Panc1 (cell line): ENCODE measurements at regions not wholly inside any gene's neighbourhood (a gene's known extent, or its start where the extent isn't known, plus 50 kb on each side); places are given as distances from the start of the nearest gene placed in this dataset.
A peak's percentile ranks its signal among the peaks of the same experiment; 100 is the strongest.

Experiments
- ATAC-seq: fragments of 200-7000 bp; cut with Tn5 transposase; 2 replicates; pipeline ENCODE4 v1.9.1; 2020; ENCODE audit warnings: mild to moderate bottlenecking, moderate library complexity
- BruUV-seq: library from RNA; stranded (reverse); fragments of 400-500 nt; replicated peaks from 2 replicates; lab custom pipeline; 2021; lab: Mats Ljungman, UMichigan
- CTCF ChIA-PET: fragments of 300-600 bp; sonication (Branson Sonifier 250); formaldehyde crosslinking; loops from one replicate; lab custom pipeline; 2022; ENCODE audit warnings: antibody characterized with exemption; lab: Charles Lee
- POLR2A ChIA-PET: fragments of 300-600 bp; sonication (Branson Sonifier 250); formaldehyde crosslinking; loops from one replicate; lab custom pipeline; 2022; ENCODE audit warnings: antibody characterized with exemption; lab: Charles Lee
- DNase-seq: peaks from one replicate; pipeline ENCODE4 v3.0.0-alpha.2; 2010; ENCODE audit warnings: low read depth, low spot score
- H3K27ac ChIP-seq: 2 replicates; pipeline ENCODE4 v1.5.1; 2011; ENCODE audit warnings: mild to moderate bottlenecking, low read length, inconsistent platforms
- H3K27me3 ChIP-seq: fragments of 200-500 bp; sonication (Bioruptor generic); 2 replicates; pipeline ENCODE4 v1.6.0; 2014; ENCODE audit warnings: low read length, inconsistent platforms; ENCODE audit not compliant: control insufficient read depth, insufficient read depth
- H3K36me3 ChIP-seq: fragments of 200-500 bp; sonication (Bioruptor generic); 2 replicates; pipeline ENCODE4 v1.5.1; 2014; ENCODE audit warnings: inconsistent platforms, mild to moderate bottlenecking, low read length, moderate library complexity; ENCODE audit not compliant: control insufficient read depth, insufficient read depth
- H3K4me1 ChIP-seq: 2 replicates; pipeline ENCODE4 v1.5.1; 2011; ENCODE audit warnings: inconsistent platforms, mild to moderate bottlenecking, low read length, moderate library complexity; ENCODE audit not compliant: control insufficient read depth, insufficient read depth
- H3K4me3 ChIP-seq, 2 experiments: 2 replicates each; pipeline ENCODE4 v1.5.1; 2011 to 2012; ENCODE audit warnings: low read depth in 2 of 2, low read length in 2 of 2, mild to moderate bottlenecking in 2 of 2, inconsistent platforms in 1 of 2, moderate library complexity in 1 of 2
- H3K9me3 ChIP-seq: fragments of 200-500 bp; sonication (Bioruptor generic); 2 replicates; pipeline ENCODE4 v1.5.1; 2014; ENCODE audit warnings: low read depth, mild to moderate bottlenecking, inconsistent platforms, low read length, moderate library complexity; ENCODE audit not compliant: control insufficient read depth, insufficient read depth
- POLR2AphosphoS5 ChIP-seq: IDR thresholded peaks from 2 replicates; pipeline ENCODE4 v1.6.1; 2012; ENCODE audit warnings: mild to moderate bottlenecking, low read depth, low read length, moderate library complexity
- TCF7L2 ChIP-seq: IDR thresholded peaks from 2 replicates; pipeline ENCODE4 v1.6.1; 2011; ENCODE audit warnings: mild to moderate bottlenecking, low read depth, low read length, inconsistent platforms
- in situ Hi-C: cut with HindIII; loops from 2 replicates; pipeline ENCODE4 v1.10.0; 2016; ENCODE audit warnings: low sequenced_read_pairs, low pct_unique_long_range_greater_than_20kb
- intact Hi-C: fragments of 100-400 bp; cut with micrococcal nuclease; formaldehyde crosslinking; loops from one replicate; pipeline ENCODE4 v1.10.0; 2022; ENCODE audit not compliant: unreplicated experiment
- TF ChIP-seq, protein P1 (sequence below), 2 experiments: IDR thresholded peaks; 2 replicates each; pipeline ENCODE4 v1.6.1; 2011 to 2012; ENCODE audit warnings: low read depth in 2 of 2, control low read depth in 1 of 2, low read length in 1 of 2, mild to moderate bottlenecking in 1 of 2, moderate library complexity in 1 of 2; ENCODE audit not compliant: insufficient read depth in 1 of 2
- TF ChIP-seq, protein P2 (sequence below): fragments of 450-650 bp; IDR thresholded peaks from 2 replicates; pipeline ENCODE4 v1.5.1; 2017; ENCODE audit warnings: mild to moderate bottlenecking

GRCh38 chr12:130013771-130014484 lies 110.1 kb upstream of the TMEM132D start:
- no peaks in the 10 kb centered on the region for H3K4me1 ChIP-seq
- H3K9me3 ChIP-seq, result no peaks in the 10 kb centered on the region
- DNase-seq, result peak; percentile 35
- TF ChIP-seq, protein P1, sequence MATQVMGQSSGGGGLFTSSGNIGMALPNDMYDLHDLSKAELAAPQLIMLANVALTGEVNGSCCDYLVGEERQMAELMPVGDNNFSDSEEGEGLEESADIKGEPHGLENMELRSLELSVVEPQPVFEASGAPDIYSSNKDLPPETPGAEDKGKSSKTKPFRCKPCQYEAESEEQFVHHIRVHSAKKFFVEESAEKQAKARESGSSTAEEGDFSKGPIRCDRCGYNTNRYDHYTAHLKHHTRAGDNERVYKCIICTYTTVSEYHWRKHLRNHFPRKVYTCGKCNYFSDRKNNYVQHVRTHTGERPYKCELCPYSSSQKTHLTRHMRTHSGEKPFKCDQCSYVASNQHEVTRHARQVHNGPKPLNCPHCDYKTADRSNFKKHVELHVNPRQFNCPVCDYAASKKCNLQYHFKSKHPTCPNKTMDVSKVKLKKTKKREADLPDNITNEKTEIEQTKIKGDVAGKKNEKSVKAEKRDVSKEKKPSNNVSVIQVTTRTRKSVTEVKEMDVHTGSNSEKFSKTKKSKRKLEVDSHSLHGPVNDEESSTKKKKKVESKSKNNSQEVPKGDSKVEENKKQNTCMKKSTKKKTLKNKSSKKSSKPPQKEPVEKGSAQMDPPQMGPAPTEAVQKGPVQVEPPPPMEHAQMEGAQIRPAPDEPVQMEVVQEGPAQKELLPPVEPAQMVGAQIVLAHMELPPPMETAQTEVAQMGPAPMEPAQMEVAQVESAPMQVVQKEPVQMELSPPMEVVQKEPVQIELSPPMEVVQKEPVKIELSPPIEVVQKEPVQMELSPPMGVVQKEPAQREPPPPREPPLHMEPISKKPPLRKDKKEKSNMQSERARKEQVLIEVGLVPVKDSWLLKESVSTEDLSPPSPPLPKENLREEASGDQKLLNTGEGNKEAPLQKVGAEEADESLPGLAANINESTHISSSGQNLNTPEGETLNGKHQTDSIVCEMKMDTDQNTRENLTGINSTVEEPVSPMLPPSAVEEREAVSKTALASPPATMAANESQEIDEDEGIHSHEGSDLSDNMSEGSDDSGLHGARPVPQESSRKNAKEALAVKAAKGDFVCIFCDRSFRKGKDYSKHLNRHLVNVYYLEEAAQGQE (IDR thresholded peaks at IDR 0.05; ENCODE audit: insufficient read depth in 1 of 2, low read depth in 2 of 2, low read length in 1 of 2), result no peak
- no peak for TF ChIP-seq POLR2AphosphoS5
- TF ChIP-seq, protein P2, sequence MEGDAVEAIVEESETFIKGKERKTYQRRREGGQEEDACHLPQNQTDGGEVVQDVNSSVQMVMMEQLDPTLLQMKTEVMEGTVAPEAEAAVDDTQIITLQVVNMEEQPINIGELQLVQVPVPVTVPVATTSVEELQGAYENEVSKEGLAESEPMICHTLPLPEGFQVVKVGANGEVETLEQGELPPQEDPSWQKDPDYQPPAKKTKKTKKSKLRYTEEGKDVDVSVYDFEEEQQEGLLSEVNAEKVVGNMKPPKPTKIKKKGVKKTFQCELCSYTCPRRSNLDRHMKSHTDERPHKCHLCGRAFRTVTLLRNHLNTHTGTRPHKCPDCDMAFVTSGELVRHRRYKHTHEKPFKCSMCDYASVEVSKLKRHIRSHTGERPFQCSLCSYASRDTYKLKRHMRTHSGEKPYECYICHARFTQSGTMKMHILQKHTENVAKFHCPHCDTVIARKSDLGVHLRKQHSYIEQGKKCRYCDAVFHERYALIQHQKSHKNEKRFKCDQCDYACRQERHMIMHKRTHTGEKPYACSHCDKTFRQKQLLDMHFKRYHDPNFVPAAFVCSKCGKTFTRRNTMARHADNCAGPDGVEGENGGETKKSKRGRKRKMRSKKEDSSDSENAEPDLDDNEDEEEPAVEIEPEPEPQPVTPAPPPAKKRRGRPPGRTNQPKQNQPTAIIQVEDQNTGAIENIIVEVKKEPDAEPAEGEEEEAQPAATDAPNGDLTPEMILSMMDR, result peak; percentile 89
- H3K27me3 ChIP-seq, result peaks cover 2% of the 10 kb centered on the region; the same call in 1 of the 2 replicates
- ChIA-PET CTCF (interaction anchor here (0.7 to 1.0 kb wide), 3 partner anchors 8 to 216 kb away, joined by 3 to 4 read pairs (median 3); no protein-coding TSS in a partner anchor), POLR2A (interaction anchor here (0.7 kb wide), 1 partner anchor 747 kb away, joined by 3 read pairs; no protein-coding TSS in a partner anchor)
- ATAC-seq, result peak; percentile 91
- BruUV-seq, result no TSS peak
- intact Hi-C loops, result loop anchor here (5.0 kb wide), 3 partner anchors 102 to 1232 kb away; no protein-coding TSS in a partner anchor
- no peak overlapping the region for H3K4me3 ChIP-seq
- no peaks in the 10 kb centered on the region for H3K36me3 ChIP-seq
- no peak overlapping the region for H3K27ac ChIP-seq
- in situ Hi-C loops, result no loop called here

DNA sequence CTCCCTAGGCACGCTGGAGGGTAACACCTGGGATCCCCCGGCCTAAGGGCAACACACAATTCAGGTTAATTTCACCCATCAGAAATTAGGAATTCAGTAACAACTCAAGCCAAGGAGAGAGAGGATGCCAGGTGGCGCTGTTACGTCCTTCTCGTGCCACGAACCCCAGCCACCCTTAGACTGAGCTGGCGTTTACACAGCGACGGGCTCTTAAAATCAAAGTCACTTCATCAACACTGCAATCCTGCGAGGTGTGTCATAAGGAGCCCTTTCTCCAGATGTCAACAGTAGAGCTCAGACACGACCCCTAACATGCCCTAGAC lies 110.6 kb upstream of the TMEM132D start:
- no peak for TF ChIP-seq TCF7L2
- TF ChIP-seq, protein P2, result peak; percentile 20; the same call in 1 of the 2 replicates
- DNase-seq, result no peak
- in situ Hi-C loops, result no loop called here

More for the DNA sequence above, 110.6 kb upstream of the TMEM132D start:
- Histone ChIP-seq H3K27ac (no peak overlapping the region), H3K4me1 (no peaks in the 10 kb centered on the region), H3K27me3 (peaks cover 2% of the 10 kb centered on the region; the same call in 1 of the 2 replicates), H3K4me3 (no peak overlapping the region), H3K36me3 (no peaks in the 10 kb centered on the region), H3K9me3 (no peaks in the 10 kb centered on the region)
- ChIA-PET POLR2A (no interaction called here), CTCF (interaction anchor here (0.7 to 1.0 kb wide), 4 partner anchors 8 to 216 kb away, joined by 3 to 4 read pairs (median 3); no protein-coding TSS in a partner anchor)
- BruUV-seq, result no TSS peak
- intact Hi-C loops, result loop anchor here (5.0 kb wide), 3 partner anchors 102 to 1232 kb away; no protein-coding TSS in a partner anchor
- 0 out of 2 replicates have a peak, but pooled peaks have one; percentile 48 for ATAC-seq
